ENCODE measurements at regions not wholly inside any gene's neighbourhood (a gene's known extent, or its start where the extent isn't known, plus 50 kb on each side); places are given as distances from the start of the nearest gene placed in this dataset.

- peaks cover 0 to 4% (median 0%) of the 10 kb centered on the region in 3 donors for H3K9me3 ChIP-seq (replicated peaks in 1 of 3)
- DNase-seq, result no peak
- H3K4me3 ChIP-seq, result no peak overlapping the region
- no peaks in the 10 kb centered on the region for H3K36me3 ChIP-seq (replicated peaks in 1 of 2)
- 88 to 96% (median 91%) methylated on average over 3 of the region's 3 CpGs for WGBS, 4 donors
- H3K27ac ChIP-seq, result no peak overlapping the region
- H3K27me3 ChIP-seq, result no peaks in the 10 kb centered on the region
- no peaks in the 10 kb centered on the region for H3K4me1 ChIP-seq (replicated peaks in 1 of 2)
- TF ChIP-seq, protein P1, sequence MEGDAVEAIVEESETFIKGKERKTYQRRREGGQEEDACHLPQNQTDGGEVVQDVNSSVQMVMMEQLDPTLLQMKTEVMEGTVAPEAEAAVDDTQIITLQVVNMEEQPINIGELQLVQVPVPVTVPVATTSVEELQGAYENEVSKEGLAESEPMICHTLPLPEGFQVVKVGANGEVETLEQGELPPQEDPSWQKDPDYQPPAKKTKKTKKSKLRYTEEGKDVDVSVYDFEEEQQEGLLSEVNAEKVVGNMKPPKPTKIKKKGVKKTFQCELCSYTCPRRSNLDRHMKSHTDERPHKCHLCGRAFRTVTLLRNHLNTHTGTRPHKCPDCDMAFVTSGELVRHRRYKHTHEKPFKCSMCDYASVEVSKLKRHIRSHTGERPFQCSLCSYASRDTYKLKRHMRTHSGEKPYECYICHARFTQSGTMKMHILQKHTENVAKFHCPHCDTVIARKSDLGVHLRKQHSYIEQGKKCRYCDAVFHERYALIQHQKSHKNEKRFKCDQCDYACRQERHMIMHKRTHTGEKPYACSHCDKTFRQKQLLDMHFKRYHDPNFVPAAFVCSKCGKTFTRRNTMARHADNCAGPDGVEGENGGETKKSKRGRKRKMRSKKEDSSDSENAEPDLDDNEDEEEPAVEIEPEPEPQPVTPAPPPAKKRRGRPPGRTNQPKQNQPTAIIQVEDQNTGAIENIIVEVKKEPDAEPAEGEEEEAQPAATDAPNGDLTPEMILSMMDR (IDR thresholded peaks at IDR 0.05), result no peak
- intact Hi-C loops (cut with DNase I), result no loop called here
Measured at GRCh38 chr2:67965246-67965645, 97.6 kb downstream of the C1D start.

DNA sequence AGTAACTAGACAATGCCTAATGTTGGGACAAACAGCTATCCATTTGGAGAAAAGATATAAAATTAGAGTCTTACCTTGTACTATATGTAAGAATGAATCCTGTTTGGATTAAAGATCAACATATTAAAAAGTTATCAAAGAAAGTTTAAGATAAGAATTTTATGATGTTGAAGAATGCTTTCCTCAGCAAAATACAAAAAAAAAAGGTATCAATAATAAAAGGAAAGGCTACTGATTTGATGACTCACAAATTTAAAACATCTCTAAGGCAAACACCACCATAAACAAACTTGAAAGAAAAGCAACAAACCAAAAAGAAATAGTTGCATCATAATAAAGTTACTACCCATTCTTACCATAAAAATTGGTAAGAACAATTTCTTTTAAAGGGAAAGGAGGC, 92.7 kb downstream of the C1D start:
- no peak for TF ChIP-seq POLR2A (IDR thresholded peaks at IDR 0.05)
- TF ChIP-seq, protein P1 (IDR thresholded peaks at IDR 0.05), result no peak
- Histone ChIP-seq H3K36me3 (replicated peaks in 1 of 2) (no peaks in the 10 kb centered on the region), H3K4me1 (replicated peaks in 1 of 2) (no peaks in the 10 kb centered on the region), H3K27ac (no peak overlapping the region), H3K9me3 (replicated peaks in 1 of 3) (peaks cover 0 to 4% (median 0%) of the 10 kb centered on the region in 3 donors), H3K4me3 (no peak overlapping the region), H3K27me3 (no peaks in the 10 kb centered on the region)
- DNase-seq, result no peak
- intact Hi-C loops (cut with DNase I), result no loop called here

- H3K27me3 ChIP-seq, result no peaks in the 10 kb centered on the region
- DNase-seq, result no peak
- peaks cover 0 to 4% (median 0%) of the 10 kb centered on the region in 3 donors for H3K9me3 ChIP-seq (replicated peaks in 1 of 3)
- H3K4me1 ChIP-seq (replicated peaks in 1 of 2), result no peaks in the 10 kb centered on the region
- WGBS, 4 donors, result 97 to 100% (median 98%) methylated on average over 3 of the region's 3 CpGs
- H3K36me3 ChIP-seq (replicated peaks in 1 of 2), result no peaks in the 10 kb centered on the region
- H3K27ac ChIP-seq, result no peak overlapping the region
- H3K4me3 ChIP-seq, result no peak overlapping the region
- TF ChIP-seq POLR2A (IDR thresholded peaks at IDR 0.05), result no peak
- intact Hi-C loops (cut with DNase I), result no loop called here
Measured at GRCh38 chr2:67970542-67970941, 92.3 kb downstream of the C1D start.

- peak overlapping the region in 1 of 5 donors; percentile 65 for H3K27ac ChIP-seq
- no peaks in the 10 kb centered on the region for H3K9me3 ChIP-seq (replicated peaks in 1 of 3)
- H3K4me1 ChIP-seq (replicated peaks in 1 of 2), result no peaks in the 10 kb centered on the region
- H3K4me3 ChIP-seq, result no peak overlapping the region
- H3K27me3 ChIP-seq, result no peaks in the 10 kb centered on the region
- 45 to 48% (median 46%) methylated on average over 7 of the region's 7 CpGs for WGBS, 4 donors
- intact Hi-C loops (cut with DNase I), result no loop called here
- H3K36me3 ChIP-seq (replicated peaks in 1 of 2), result no peaks in the 10 kb centered on the region
- DNase-seq, result peak; percentile 19 to 55 (median 31)
- TF ChIP-seq, protein P1 (IDR thresholded peaks at IDR 0.05), result no peak
- TF ChIP-seq POLR2A (IDR thresholded peaks at IDR 0.05), result no peak
Measured at GRCh38 chr2:67974559-67975430, 88.0 kb downstream of the C1D start.

GRCh38 chr2:67977464-67977863, 85.3 kb downstream of the C1D start:
- Histone ChIP-seq H3K4me3 (no peak overlapping the region), H3K4me1 (replicated peaks in 1 of 2) (no peaks in the 10 kb centered on the region), H3K27me3 (no peaks in the 10 kb centered on the region), H3K36me3 (replicated peaks in 1 of 2) (no peaks in the 10 kb centered on the region), H3K27ac (no peak overlapping the region), H3K9me3 (replicated peaks in 1 of 3) (no peaks in the 10 kb centered on the region)
- TF ChIP-seq POLR2A (IDR thresholded peaks at IDR 0.05), result no peak
- TF ChIP-seq, protein P1 (IDR thresholded peaks at IDR 0.05), result no peak
- intact Hi-C loops (cut with DNase I), result no loop called here
- WGBS, 4 donors, result 85 to 88% (median 87%) methylated on average over 1 of the region's 1 CpG
- DNase-seq, result no peak

All from adrenal gland (tissue), 9 donors.